Loucy (cell line): ENCODE measurements at regions not wholly inside any gene's neighbourhood (a gene's known extent, or its start where the extent isn't known, plus 50 kb on each side); places are given as distances from the start of the nearest gene placed in this dataset.

Source experiments
- CTCF ChIP-seq: fragments of 200-600 bp; sonication (generic); conservative IDR thresholded peaks from 2 replicates; pipeline ENCODE4 v1.5.1; 2014; ENCODE audit warnings: mild to moderate bottlenecking, antibody characterized with exemption, low read length
- EZH2phosphoT487 ChIP-seq: fragments of 200-600 bp; IDR thresholded peaks from 2 replicates; pipeline ENCODE4 v1.6.1; 2018; ENCODE audit warnings: antibody characterized with exemption, mild to moderate bottlenecking, moderate library complexity, borderline replicate concordance

- no peak for TF ChIP-seq CTCF
- TF ChIP-seq EZH2phosphoT487, result no peak
Observed at GRCh38 chr2:189233527-189233926, 54.0 kb upstream of the COL5A2 start.
